Vagina (tissue), 2 donors: ENCODE measurements at regions not wholly inside any gene's neighbourhood (a gene's known extent, or its start where the extent isn't known, plus 50 kb on each side); places are given as distances from the start of the nearest gene placed in this dataset.

Experiments
- DNase-seq, 2 donors: peaks; one replicate each; pipeline ENCODE4 v3.0.0-alpha.2; 2017; ENCODE audit errors: extremely low spot score in 2 of 2
- H3K27ac ChIP-seq: fragments of 200-600 bp; sonication (generic); one replicate; pipeline ENCODE4 v1.5.1; 2019
- H3K27me3 ChIP-seq: fragments of 200-600 bp; sonication (generic); one replicate; pipeline ENCODE4 v1.5.1; 2019
- H3K36me3 ChIP-seq, 2 donors: fragments of 200-600 bp; sonication (generic); one replicate each; pipeline ENCODE4 v1.5.1; 2017 to 2019
- H3K4me1 ChIP-seq: fragments of 200-600 bp; sonication (generic); one replicate; pipeline ENCODE4 v1.5.1; 2019
- H3K4me3 ChIP-seq, 2 donors: fragments of 200-600 bp; sonication (generic); 1 replicate in 1 of 2; 2 replicates in 1 of 2; pipeline ENCODE4 v1.5.1; 2016 to 2019
- H3K9me3 ChIP-seq: fragments of 200-600 bp; sonication (generic); one replicate; pipeline ENCODE4 v1.5.1; 2019
- CTCF ChIP-seq, 3 experiments: fragments of 450-650 bp in 2 of 3; fragments of 200-600 bp in 1 of 3; sonication (generic) in 1 of 3; IDR thresholded peaks; one replicate each; pipeline ENCODE4 v1.5.1; 2017 to 2019; ENCODE audit warnings: antibody characterized with exemption in 3 of 3, mild to moderate bottlenecking in 2 of 3, moderate library complexity in 2 of 3
- POLR2A ChIP-seq, 2 donors: fragments of 450-650 bp; IDR thresholded peaks; one replicate each; pipeline ENCODE4 v1.6.1; 2017; ENCODE audit warnings: antibody characterized with exemption in 2 of 2, mild to moderate bottlenecking in 2 of 2, moderate library complexity in 2 of 2
- POLR2AphosphoS5 ChIP-seq, 2 donors: sonication (generic); formaldehyde crosslinking; IDR thresholded peaks; one replicate each; pipeline ENCODE4 v1.9.0; 2017; ENCODE audit warnings: antibody characterized with exemption in 2 of 2, mild to moderate bottlenecking in 2 of 2, low read depth in 1 of 2; ENCODE audit not compliant: insufficient read depth in 1 of 2
- intact Hi-C: fragments of 100-400 bp; cut with DNase I; formaldehyde crosslinking; loops from one replicate; pipeline ENCODE4 v1.15.1; 2023

GRCh38 chr9:109959679-109960078 lies 179.7 kb downstream of the PALM2AKAP2 start:
- TF ChIP-seq CTCF (IDR thresholded peaks at IDR 0.05) (no peak), POLR2AphosphoS5 (IDR thresholded peaks at IDR 0.05; ENCODE audit: insufficient read depth in 1 of 2, low read depth in 1 of 2) (no peak), POLR2A (IDR thresholded peaks at IDR 0.05) (no peak)
- intact Hi-C loops = no loop called here
- Histone ChIP-seq H3K4me3 (no peak overlapping the region), H3K4me1 (no peaks in the 10 kb centered on the region), H3K9me3 (no peaks in the 10 kb centered on the region), H3K27me3 (no peaks in the 10 kb centered on the region), H3K36me3 (no peaks in the 10 kb centered on the region), H3K27ac (no peak overlapping the region)
- no peak for DNase-seq

GRCh38 chr9:109961626-109962025 lies 181.6 kb downstream of the PALM2AKAP2 start:
- no peaks in the 10 kb centered on the region for H3K9me3 ChIP-seq
- no peak overlapping the region for H3K4me3 ChIP-seq
- no peaks in the 10 kb centered on the region for H3K36me3 ChIP-seq
- no peaks in the 10 kb centered on the region for H3K4me1 ChIP-seq
- intact Hi-C loops = no loop called here
- DNase-seq = no peak
- TF ChIP-seq CTCF (IDR thresholded peaks at IDR 0.05) (no peak), POLR2A (IDR thresholded peaks at IDR 0.05) (no peak), POLR2AphosphoS5 (IDR thresholded peaks at IDR 0.05; ENCODE audit: insufficient read depth in 1 of 2, low read depth in 1 of 2) (no peak)
- no peak overlapping the region for H3K27ac ChIP-seq
- no peaks in the 10 kb centered on the region for H3K27me3 ChIP-seq

DNA sequence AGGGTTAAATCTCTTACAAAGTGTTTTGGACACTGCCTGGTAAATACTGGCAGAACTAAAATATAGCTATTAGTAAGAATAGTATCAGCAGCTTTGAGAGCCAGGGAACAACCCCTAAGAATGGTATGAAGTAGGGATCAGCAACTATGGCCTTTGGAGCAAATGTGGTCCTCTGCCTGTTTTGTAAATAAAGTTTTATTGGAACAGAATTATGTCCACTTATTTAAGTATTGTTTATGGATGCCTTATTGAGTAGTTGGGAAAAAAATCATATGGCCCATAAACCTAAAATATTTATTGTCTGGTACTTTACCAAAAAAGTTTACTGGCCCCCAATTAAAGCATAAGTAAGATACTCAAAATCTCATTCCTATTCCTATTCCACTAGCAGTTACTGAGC lies 182.2 kb downstream of the PALM2AKAP2 start:
- DNase-seq = no peak
- no peak overlapping the region for H3K4me3 ChIP-seq
- no peak for TF ChIP-seq CTCF (IDR thresholded peaks at IDR 0.05)
- no peak for TF ChIP-seq POLR2AphosphoS5 (IDR thresholded peaks at IDR 0.05; ENCODE audit: insufficient read depth in 1 of 2, low read depth in 1 of 2)
- no peak for TF ChIP-seq POLR2A (IDR thresholded peaks at IDR 0.05)
- no peaks in the 10 kb centered on the region for H3K4me1 ChIP-seq
- no peaks in the 10 kb centered on the region for H3K9me3 ChIP-seq
- no peaks in the 10 kb centered on the region for H3K27me3 ChIP-seq
- H3K27ac ChIP-seq = no peak overlapping the region
- no peaks in the 10 kb centered on the region for H3K36me3 ChIP-seq
- intact Hi-C loops = no loop called here

- Histone ChIP-seq H3K9me3 (no peaks in the 10 kb centered on the region), H3K27ac (no peak overlapping the region), H3K36me3 (no peaks in the 10 kb centered on the region), H3K4me1 (no peaks in the 10 kb centered on the region), H3K27me3 (no peaks in the 10 kb centered on the region), H3K4me3 (no peak overlapping the region)
- no peak for TF ChIP-seq POLR2A (IDR thresholded peaks at IDR 0.05)
- TF ChIP-seq POLR2AphosphoS5 (IDR thresholded peaks at IDR 0.05; ENCODE audit: insufficient read depth in 1 of 2, low read depth in 1 of 2) = no peak
- TF ChIP-seq CTCF (IDR thresholded peaks at IDR 0.05) = no peak
- intact Hi-C loops = no loop called here
- no peak for DNase-seq
Observed at GRCh38 chr9:109963079-109963478, 183.1 kb downstream of the PALM2AKAP2 start.

- H3K9me3 ChIP-seq = no peaks in the 10 kb centered on the region
- no peak for DNase-seq
- no peaks in the 10 kb centered on the region for H3K36me3 ChIP-seq
- H3K4me3 ChIP-seq = no peak overlapping the region
- no peaks in the 10 kb centered on the region for H3K27me3 ChIP-seq
- H3K27ac ChIP-seq = no peak overlapping the region
- TF ChIP-seq CTCF (IDR thresholded peaks at IDR 0.05) (no peak), POLR2AphosphoS5 (IDR thresholded peaks at IDR 0.05; ENCODE audit: insufficient read depth in 1 of 2, low read depth in 1 of 2) (no peak), POLR2A (IDR thresholded peaks at IDR 0.05) (no peak)
- no peaks in the 10 kb centered on the region for H3K4me1 ChIP-seq
- intact Hi-C loops = no loop called here
Observed at GRCh38 chr9:109966643-109967368, 186.8 kb downstream of the PALM2AKAP2 start.
